ENCODE measurements at regions not wholly inside any gene's neighbourhood (a gene's known extent, or its start where the extent isn't known, plus 50 kb on each side); places are given as distances from the start of the nearest gene placed in this dataset.

- TF ChIP-seq CTCF (IDR thresholded peaks at IDR 0.05) (no peak), POLR2A (IDR thresholded peaks at IDR 0.05) (no peak), EP300 (IDR thresholded peaks at IDR 0.05) (no peak)
Measured at GRCh38 chr3:180835501-180835900, 77.0 kb upstream of the FXR1 start.
